ENCODE measurements at regions not wholly inside any gene's neighbourhood (a gene's known extent, or its start where the extent isn't known, plus 50 kb on each side); places are given as distances from the start of the nearest gene placed in this dataset.

- Histone ChIP-seq H3K27ac (ENCODE audit: low read depth in 1 of 2, low read length in 2 of 2) (no peak overlapping the region), H3K9ac (ENCODE audit: low read depth in 1 of 2, low read length in 2 of 2) (no peak overlapping the region), H3K27me3 (ENCODE audit: control insufficient read depth in 4 of 4, insufficient read depth in 4 of 4, low read length in 3 of 4) (no peaks in the 10 kb centered on the region), H3K4me1 (ENCODE audit: control insufficient read depth in 4 of 4, insufficient read depth in 4 of 4, low read length in 3 of 4) (no peaks in the 10 kb centered on the region), H3K36me3 (ENCODE audit: control insufficient read depth in 4 of 4, insufficient read depth in 3 of 4, low read depth in 1 of 4, low read length in 3 of 4) (no peaks in the 10 kb centered on the region), H3K9me3 (ENCODE audit: control insufficient read depth in 4 of 4, low read length in 3 of 4) (no peaks in the 10 kb centered on the region), H3K4me3 (ENCODE audit: low read depth in 1 of 3, low read length in 3 of 3) (no peak overlapping the region)
- no peak for TF ChIP-seq FOXA2 (IDR thresholded peaks at IDR 0.05)
- no peak for TF ChIP-seq EGR1 (IDR thresholded peaks at IDR 0.05; ENCODE audit: low read depth in 2 of 2)
- DNase-seq (ENCODE audit: low spot score) = no peak
- WGBS = 81% methylated on average over 1 of the region's 1 CpG
Observed at GRCh38 chr6:118761645-118762044, 110.3 kb upstream of the CEP85L start.

- H3K9ac ChIP-seq (ENCODE audit: low read depth in 1 of 2, low read length in 2 of 2) = no peak overlapping the region
- H3K27me3 ChIP-seq (ENCODE audit: control insufficient read depth in 4 of 4, insufficient read depth in 4 of 4, low read length in 3 of 4) = no peaks in the 10 kb centered on the region
- no peaks in the 10 kb centered on the region for H3K4me1 ChIP-seq (ENCODE audit: control insufficient read depth in 4 of 4, insufficient read depth in 4 of 4, low read length in 3 of 4)
- H3K27ac ChIP-seq (ENCODE audit: low read depth in 1 of 2, low read length in 2 of 2) = no peak overlapping the region
- no peak overlapping the region for H3K4me3 ChIP-seq (ENCODE audit: low read depth in 1 of 3, low read length in 3 of 3)
- DNase-seq (ENCODE audit: low spot score) = no peak
- no peaks in the 10 kb centered on the region for H3K9me3 ChIP-seq (ENCODE audit: control insufficient read depth in 4 of 4, low read length in 3 of 4)
- no peak for TF ChIP-seq ATF3 (IDR thresholded peaks at IDR 0.05)
- no peak for TF ChIP-seq YY1 (IDR thresholded peaks at IDR 0.05)
- H3K36me3 ChIP-seq (ENCODE audit: control insufficient read depth in 4 of 4, insufficient read depth in 3 of 4, low read depth in 1 of 4, low read length in 3 of 4) = no peaks in the 10 kb centered on the region
Observed at GRCh38 chr6:118758946-118759345, 107.6 kb upstream of the CEP85L start.

- no peak overlapping the region for H3K9ac ChIP-seq (ENCODE audit: low read depth in 1 of 2, low read length in 2 of 2)
- no peaks in the 10 kb centered on the region for H3K9me3 ChIP-seq (ENCODE audit: control insufficient read depth in 4 of 4, low read length in 3 of 4)
- TF ChIP-seq FOXA2 (IDR thresholded peaks at IDR 0.05) (no peak), EGR1 (IDR thresholded peaks at IDR 0.05; ENCODE audit: low read depth in 2 of 2) (no peak), FOXA1 (IDR thresholded peaks at IDR 0.05) (no peak), NR2F2 (IDR thresholded peaks at IDR 0.05) (no peak), ZBTB33 (IDR thresholded peaks at IDR 0.05) (no peak), CTCF (IDR thresholded peaks at IDR 0.05; ENCODE audit: low read depth, low read length, missing input control) (no peak), JUND (IDR thresholded peaks at IDR 0.05) (no peak), SP1 (IDR thresholded peaks at IDR 0.05) (no peak), GABPA (IDR thresholded peaks at IDR 0.05 in 1 of 2, conservative IDR thresholded peaks at IDR 0.05 in 1 of 2) (no peak)
- TF ChIP-seq, protein P1, sequence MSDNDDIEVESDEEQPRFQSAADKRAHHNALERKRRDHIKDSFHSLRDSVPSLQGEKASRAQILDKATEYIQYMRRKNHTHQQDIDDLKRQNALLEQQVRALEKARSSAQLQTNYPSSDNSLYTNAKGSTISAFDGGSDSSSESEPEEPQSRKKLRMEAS (IDR thresholded peaks at IDR 0.05) = no peak
- H3K4me3 ChIP-seq (ENCODE audit: low read depth in 1 of 3, low read length in 3 of 3) = no peak overlapping the region
- no peak overlapping the region for H3K27ac ChIP-seq (ENCODE audit: low read depth in 1 of 2, low read length in 2 of 2)
- 84% methylated on average over 6 of the region's 6 CpGs for WGBS
- H3K27me3 ChIP-seq (ENCODE audit: control insufficient read depth in 4 of 4, insufficient read depth in 4 of 4, low read length in 3 of 4) = no peaks in the 10 kb centered on the region
- no peaks in the 10 kb centered on the region for H3K36me3 ChIP-seq (ENCODE audit: control insufficient read depth in 4 of 4, insufficient read depth in 3 of 4, low read depth in 1 of 4, low read length in 3 of 4)
- DNase-seq (ENCODE audit: low spot score) = no peak
- H3K4me1 ChIP-seq (ENCODE audit: control insufficient read depth in 4 of 4, insufficient read depth in 4 of 4, low read length in 3 of 4) = peaks cover 0 to 4% (median 1%) of the 10 kb centered on the region in 4 donors
Observed at GRCh38 chr6:118755941-118756646, 104.7 kb upstream of the CEP85L start.

Data from liver (tissue), 8 donors.